ENCODE measurements at regions not wholly inside any gene's neighbourhood (a gene's known extent, or its start where the extent isn't known, plus 50 kb on each side); places are given as distances from the start of the nearest gene placed in this dataset.

- no peak for DNase-seq (ENCODE audit: low spot score)
Measured at GRCh38 chr12:34395056-34396005, 373.0 kb downstream of the ALG10 start.

GRCh38 chr12:34396006-34396860 is 373.9 kb downstream of the ALG10 start:
- no peak for DNase-seq (ENCODE audit: low spot score)

- no peak for DNase-seq (ENCODE audit: low spot score)
Measured at GRCh38 chr12:34396861-34397590, 374.7 kb downstream of the ALG10 start.

GRCh38 chr12:34397591-34398365 is 375.5 kb downstream of the ALG10 start:
- DNase-seq (ENCODE audit: low spot score) = no peak

GRCh38 chr12:34398366-34398705 is 376.0 kb downstream of the ALG10 start:
- peak; percentile 0 for DNase-seq (ENCODE audit: low spot score)

GRCh38 chr12:34398706-34399630 is 376.7 kb downstream of the ALG10 start:
- DNase-seq (ENCODE audit: low spot score) = peak; percentile 1

- peak; percentile 1 for DNase-seq (ENCODE audit: low spot score)
Measured at GRCh38 chr12:34399631-34400410, 377.5 kb downstream of the ALG10 start.

- DNase-seq (ENCODE audit: low spot score) = peak; percentile 0
Measured at GRCh38 chr12:34400411-34400881, 378.1 kb downstream of the ALG10 start.

GRCh38 chr12:34400986-34401658 is 378.8 kb downstream of the ALG10 start:
- DNase-seq (ENCODE audit: low spot score) = peak; percentile 0

- peak; percentile 0 for DNase-seq (ENCODE audit: low spot score)
Measured at GRCh38 chr12:34401659-34402227, 379.4 kb downstream of the ALG10 start.

GRCh38 chr12:34402228-34402898 is 380.1 kb downstream of the ALG10 start:
- DNase-seq (ENCODE audit: low spot score) = peak; percentile 0

- DNase-seq (ENCODE audit: low spot score) = no peak
Measured at GRCh38 chr12:34402899-34403705, 380.8 kb downstream of the ALG10 start.

GRCh38 chr12:34403706-34404376 is 381.5 kb downstream of the ALG10 start:
- DNase-seq (ENCODE audit: low spot score) = peak; percentile 0

GRCh38 chr12:34404377-34405285 is 382.3 kb downstream of the ALG10 start:
- no peak for DNase-seq (ENCODE audit: low spot score)
